K562 (cell line): ENCODE measurements at regions not wholly inside any gene's neighbourhood (a gene's known extent, or its start where the extent isn't known, plus 50 kb on each side); places are given as distances from the start of the nearest gene placed in this dataset.

ENCODE experiments used
- ARID3A ChIP-seq: IDR thresholded peaks from 2 replicates; pipeline ENCODE4 v1.6.1; 2012; ENCODE audit warnings: low read depth, low read length, improper control_type of control experiment, borderline replicate concordance
- CHD4 ChIP-seq: fragments of 200-600 bp; sonication (generic); IDR thresholded peaks from 3 replicates; pipeline ENCODE4 v1.6.1; 2012; ENCODE audit warnings: low read depth, mild to moderate bottlenecking, mixed read lengths, low read length, inconsistent platforms; ENCODE audit not compliant: insufficient read depth, insufficient replicate concordance, poor library complexity, severe bottlenecking
- CXXC5 ChIP-seq: fragments of 250-450 bp; sonication (Bioruptor Pico); IDR thresholded peaks from 2 replicates; pipeline ENCODE4 v1.8.0; 2022; ENCODE audit warnings: inconsistent platforms, mild to moderate bottlenecking, moderate library complexity
- DIDO1 ChIP-seq: fragments of 450-650 bp; IDR thresholded peaks from 2 replicates; pipeline ENCODE4 v1.6.1; 2016; ENCODE audit warnings: low read depth, missing biosample characterization, missing genetic modification characterization
- ETV5 ChIP-seq: sonication (generic); formaldehyde crosslinking; IDR thresholded peaks from 2 replicates; pipeline ENCODE4 v1.4.0; 2020; ENCODE audit warnings: low read depth, mild to moderate bottlenecking, missing genetic modification reagents
- FOXA1 ChIP-seq: fragments of 450-650 bp; IDR thresholded peaks from 2 replicates; pipeline ENCODE4 v1.6.1; 2016; ENCODE audit warnings: mild to moderate bottlenecking, borderline replicate concordance
- GABPA ChIP-seq: fragments of 200-800 bp; sonication (Bioruptor generic); conservative IDR thresholded peaks from 2 replicates; pipeline ENCODE4 v1.6.1; 2016; ENCODE audit warnings: low read depth, missing genetic modification characterization, missing compliant biosample characterization
- HDAC8 ChIP-seq: fragments of 450-650 bp; IDR thresholded peaks from 2 replicates; pipeline ENCODE4 v1.6.1; 2016; ENCODE audit warnings: mild to moderate bottlenecking, missing genetic modification characterization, moderate library complexity, missing compliant biosample characterization
- KLF1 ChIP-seq: fragments of 450-650 bp; IDR thresholded peaks from 2 replicates; pipeline ENCODE4 v1.6.1; 2016; ENCODE audit warnings: missing genetic modification characterization, missing compliant biosample characterization
- KLF16 ChIP-seq: IDR thresholded peaks from 2 replicates; pipeline ENCODE4 v1.6.1; 2016; ENCODE audit warnings: antibody characterized with exemption
- MAFG ChIP-seq: fragments of 450-650 bp; conservative IDR thresholded peaks from 2 replicates; pipeline ENCODE4 v1.6.1; 2016; ENCODE audit warnings: missing genetic modification characterization, missing compliant biosample characterization
- MCM2 ChIP-seq: fragments of 450-650 bp; IDR thresholded peaks from 2 replicates; pipeline ENCODE4 v1.6.1; 2017; ENCODE audit warnings: low read depth, mild to moderate bottlenecking
- NCOR1 ChIP-seq: fragments of 450-650 bp; IDR thresholded peaks from 2 replicates; pipeline ENCODE4 v1.6.1; 2016; ENCODE audit warnings: mild to moderate bottlenecking, moderate library complexity
- NELFE ChIP-seq: IDR thresholded peaks from 2 replicates; pipeline ENCODE4 v1.6.1; 2011; ENCODE audit warnings: mild to moderate bottlenecking; ENCODE audit not compliant: insufficient read depth, insufficient read length
- ZNF12 ChIP-seq: sonication (generic); formaldehyde crosslinking; IDR thresholded peaks from 2 replicates; pipeline ENCODE4 v1.4.0; 2020; ENCODE audit warnings: mild to moderate bottlenecking, missing genetic modification reagents
- ZNF717 ChIP-seq: fragments of 250-450 bp; sonication (Bioruptor Pico); IDR thresholded peaks from 2 replicates; pipeline ENCODE4 v1.5.0; 2021
- TF ChIP-seq, protein P1 (sequence below): sonication (generic); formaldehyde crosslinking; IDR thresholded peaks from 2 replicates; pipeline ENCODE4 v1.8.0; 2022; ENCODE audit warnings: missing genetic modification reagents, mild to moderate bottlenecking, moderate library complexity, borderline replicate concordance
- TF ChIP-seq, protein P2 (sequence below): fragments of 250-450 bp; sonication (Bioruptor Pico); IDR thresholded peaks from 2 replicates; pipeline ENCODE4 v1.8.0; 2022; ENCODE audit warnings: inconsistent platforms
- TF ChIP-seq, protein P3 (sequence below): sonication (generic); formaldehyde crosslinking; IDR thresholded peaks from 2 replicates; pipeline ENCODE4 v1.8.1; 2022; ENCODE audit warnings: missing genetic modification reagents
- TF ChIP-seq, protein P4 (sequence below): fragments of 450-650 bp; formaldehyde crosslinking; IDR thresholded peaks from 2 replicates; pipeline ENCODE4 v1.4.0; 2022; ENCODE audit warnings: missing genetic modification characterization

GRCh38 chr7:106584914-106585759, 75.8 kb downstream of the CCDC71L start (continued):
- TF ChIP-seq CHD4 (peak; percentile 14), KLF16 (peak; percentile 76), ARID3A (no peak), DIDO1 (tag) (peak; percentile 48; the same call in 1 of the 2 replicates), KLF1 (tag) (no peak), FOXA1 (no peak), MCM2 (no peak), CXXC5 (peak; percentile 72), ETV5 (no peak), GABPA (tag) (0 out of 2 replicates have a peak, but pooled peaks have one; percentile 1), ZNF12 (CRISPR knock-in tag) (no peak), NCOR1 (peak; percentile 48; the same call in 1 of the 2 replicates), MAFG (tag) (no peak), HDAC8 (tag) (no peak), NELFE (no peak), ZNF717 (CRISPR knock-in tag) (no peak)
- TF ChIP-seq, protein P1, sequence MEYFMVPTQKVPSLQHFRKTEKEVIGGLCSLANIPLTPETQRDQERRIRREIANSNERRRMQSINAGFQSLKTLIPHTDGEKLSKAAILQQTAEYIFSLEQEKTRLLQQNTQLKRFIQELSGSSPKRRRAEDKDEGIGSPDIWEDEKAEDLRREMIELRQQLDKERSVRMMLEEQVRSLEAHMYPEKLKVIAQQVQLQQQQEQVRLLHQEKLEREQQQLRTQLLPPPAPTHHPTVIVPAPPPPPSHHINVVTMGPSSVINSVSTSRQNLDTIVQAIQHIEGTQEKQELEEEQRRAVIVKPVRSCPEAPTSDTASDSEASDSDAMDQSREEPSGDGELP (CRISPR knock-in tag) = no peak
- TF ChIP-seq, protein P2, sequence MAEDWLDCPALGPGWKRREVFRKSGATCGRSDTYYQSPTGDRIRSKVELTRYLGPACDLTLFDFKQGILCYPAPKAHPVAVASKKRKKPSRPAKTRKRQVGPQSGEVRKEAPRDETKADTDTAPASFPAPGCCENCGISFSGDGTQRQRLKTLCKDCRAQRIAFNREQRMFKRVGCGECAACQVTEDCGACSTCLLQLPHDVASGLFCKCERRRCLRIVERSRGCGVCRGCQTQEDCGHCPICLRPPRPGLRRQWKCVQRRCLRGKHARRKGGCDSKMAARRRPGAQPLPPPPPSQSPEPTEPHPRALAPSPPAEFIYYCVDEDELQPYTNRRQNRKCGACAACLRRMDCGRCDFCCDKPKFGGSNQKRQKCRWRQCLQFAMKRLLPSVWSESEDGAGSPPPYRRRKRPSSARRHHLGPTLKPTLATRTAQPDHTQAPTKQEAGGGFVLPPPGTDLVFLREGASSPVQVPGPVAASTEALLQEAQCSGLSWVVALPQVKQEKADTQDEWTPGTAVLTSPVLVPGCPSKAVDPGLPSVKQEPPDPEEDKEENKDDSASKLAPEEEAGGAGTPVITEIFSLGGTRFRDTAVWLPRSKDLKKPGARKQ = no peak
- TF ChIP-seq, protein P3, sequence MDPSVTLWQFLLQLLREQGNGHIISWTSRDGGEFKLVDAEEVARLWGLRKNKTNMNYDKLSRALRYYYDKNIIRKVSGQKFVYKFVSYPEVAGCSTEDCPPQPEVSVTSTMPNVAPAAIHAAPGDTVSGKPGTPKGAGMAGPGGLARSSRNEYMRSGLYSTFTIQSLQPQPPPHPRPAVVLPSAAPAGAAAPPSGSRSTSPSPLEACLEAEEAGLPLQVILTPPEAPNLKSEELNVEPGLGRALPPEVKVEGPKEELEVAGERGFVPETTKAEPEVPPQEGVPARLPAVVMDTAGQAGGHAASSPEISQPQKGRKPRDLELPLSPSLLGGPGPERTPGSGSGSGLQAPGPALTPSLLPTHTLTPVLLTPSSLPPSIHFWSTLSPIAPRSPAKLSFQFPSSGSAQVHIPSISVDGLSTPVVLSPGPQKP = no peak
- TF ChIP-seq, protein P4, sequence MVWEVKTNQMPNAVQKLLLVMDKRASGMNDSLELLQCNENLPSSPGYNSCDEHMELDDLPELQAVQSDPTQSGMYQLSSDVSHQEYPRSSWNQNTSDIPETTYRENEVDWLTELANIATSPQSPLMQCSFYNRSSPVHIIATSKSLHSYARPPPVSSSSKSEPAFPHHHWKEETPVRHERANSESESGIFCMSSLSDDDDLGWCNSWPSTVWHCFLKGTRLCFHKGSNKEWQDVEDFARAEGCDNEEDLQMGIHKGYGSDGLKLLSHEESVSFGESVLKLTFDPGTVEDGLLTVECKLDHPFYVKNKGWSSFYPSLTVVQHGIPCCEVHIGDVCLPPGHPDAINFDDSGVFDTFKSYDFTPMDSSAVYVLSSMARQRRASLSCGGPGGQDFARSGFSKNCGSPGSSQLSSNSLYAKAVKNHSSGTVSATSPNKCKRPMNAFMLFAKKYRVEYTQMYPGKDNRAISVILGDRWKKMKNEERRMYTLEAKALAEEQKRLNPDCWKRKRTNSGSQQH (CRISPR knock-in tag) = no peak
